ENCODE measurements at regions not wholly inside any gene's neighbourhood (a gene's known extent, or its start where the extent isn't known, plus 50 kb on each side); places are given as distances from the start of the nearest gene placed in this dataset.

- TF ChIP-seq EZH2 (IDR thresholded peaks at IDR 0.05) (no peak), FOXP2 (optimal IDR thresholded peaks at IDR 0.05; ENCODE audit: control extremely low read depth, extremely low read length, insufficient read depth) (no peak)
Observed at GRCh38 chr10:47243356-47243755, 56.6 kb upstream of the GDF10 start.

Data from SK-N-MC (cell line).